Activated CD4-positive, alpha-beta T cell treated with anti-CD3 and anti-CD28 coated beads, Interleukin-2, Interleukin-4, amounts not matched to agents 100 ng/mL and 50 ng/mL, durations not matched to agents 16 hours and 8 hours (primary cell): ENCODE measurements at regions not wholly inside any gene's neighbourhood (a gene's known extent, or its start where the extent isn't known, plus 50 kb on each side); places are given as distances from the start of the nearest gene placed in this dataset.

Experiments used
- DNase-seq: peaks from one replicate; pipeline ENCODE4 v3.0.0-alpha.2; 2020; ENCODE audit warnings: low spot score

- DNase-seq, result no peak
Observed at GRCh38 chr4:60799214-60799613, 400.9 kb upstream of the ADGRL3 start.

- no peak for DNase-seq
Observed at GRCh38 chr4:60800701-60801100, 399.4 kb upstream of the ADGRL3 start.

- DNase-seq, result peak; percentile 4
Observed at GRCh38 chr4:60805500-60806313, 394.4 kb upstream of the ADGRL3 start.

DNA sequence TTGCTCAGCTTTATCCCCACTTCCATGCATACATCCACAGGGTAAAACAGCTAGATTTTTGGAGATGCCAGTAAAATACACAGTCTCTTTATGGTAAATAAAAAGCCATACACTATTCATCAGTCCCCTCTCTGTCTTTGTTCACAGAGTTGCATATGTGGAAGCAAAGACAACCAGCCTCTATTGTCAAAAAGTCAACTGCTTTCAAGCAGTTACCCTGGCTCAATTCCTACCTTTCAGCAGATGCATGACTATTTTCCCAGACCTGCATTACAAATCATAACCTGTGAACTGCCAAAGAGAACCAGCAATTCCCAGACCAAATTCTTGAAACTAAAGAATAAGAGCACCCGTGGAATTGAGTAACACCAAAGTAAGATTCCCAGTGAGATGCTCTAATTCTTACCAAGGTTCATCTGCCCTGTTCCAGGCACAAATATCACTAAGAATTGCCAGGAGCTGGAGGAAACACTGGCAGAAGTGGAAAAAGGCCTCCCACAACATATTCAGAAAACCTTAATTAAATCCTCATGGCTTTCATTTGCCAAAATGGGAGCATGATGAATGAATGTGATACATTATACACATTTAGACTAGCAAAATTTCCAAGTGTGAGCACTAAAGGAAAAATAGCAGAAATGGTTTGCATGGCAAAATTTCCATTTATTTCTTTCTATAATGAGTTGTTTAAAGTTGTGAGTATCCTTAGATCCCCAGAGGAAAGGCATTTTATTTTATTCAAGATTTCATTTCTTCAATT lies 391.2 kb upstream of the ADGRL3 start:
- DNase-seq, result no peak

GRCh38 chr4:60809486-60809800 lies 390.7 kb upstream of the ADGRL3 start:
- no peak for DNase-seq

- DNase-seq, result no peak
Observed at GRCh38 chr4:60812811-60813210, 387.3 kb upstream of the ADGRL3 start.

GRCh38 chr4:60814549-60814948 lies 385.6 kb upstream of the ADGRL3 start:
- no peak for DNase-seq

GRCh38 chr4:60817609-60818008 lies 382.5 kb upstream of the ADGRL3 start:
- no peak for DNase-seq

GRCh38 chr4:60822986-60823385 lies 377.1 kb upstream of the ADGRL3 start:
- DNase-seq, result no peak

GRCh38 chr4:60840020-60840419 lies 360.1 kb upstream of the ADGRL3 start:
- DNase-seq, result no peak

- DNase-seq, result no peak
Observed at GRCh38 chr4:60846678-60847077, 353.4 kb upstream of the ADGRL3 start.

- no peak for DNase-seq
Observed at GRCh38 chr4:60847614-60848013, 352.5 kb upstream of the ADGRL3 start.

GRCh38 chr4:60857130-60857753 lies 342.9 kb upstream of the ADGRL3 start:
- no peak for DNase-seq

DNA sequence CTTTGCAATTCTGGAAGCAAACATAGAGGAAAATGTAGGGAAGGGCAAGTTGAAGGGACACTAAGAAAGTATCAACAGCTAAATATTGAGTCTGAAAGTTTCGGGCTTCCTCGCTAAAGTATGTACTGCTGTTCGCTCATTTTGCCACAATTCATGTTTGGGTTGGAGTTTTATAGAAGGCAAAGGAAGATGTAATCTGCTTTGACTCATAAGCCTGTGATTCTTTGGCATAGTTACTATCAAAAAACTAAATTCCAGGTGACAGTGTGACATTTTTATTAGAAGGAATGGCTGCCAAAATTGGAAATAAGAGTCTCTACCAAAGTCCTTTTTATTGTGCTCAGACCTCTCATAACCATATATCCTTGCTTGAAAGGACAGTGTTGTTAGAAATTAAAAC lies 336.7 kb upstream of the ADGRL3 start:
- DNase-seq, result no peak

DNA sequence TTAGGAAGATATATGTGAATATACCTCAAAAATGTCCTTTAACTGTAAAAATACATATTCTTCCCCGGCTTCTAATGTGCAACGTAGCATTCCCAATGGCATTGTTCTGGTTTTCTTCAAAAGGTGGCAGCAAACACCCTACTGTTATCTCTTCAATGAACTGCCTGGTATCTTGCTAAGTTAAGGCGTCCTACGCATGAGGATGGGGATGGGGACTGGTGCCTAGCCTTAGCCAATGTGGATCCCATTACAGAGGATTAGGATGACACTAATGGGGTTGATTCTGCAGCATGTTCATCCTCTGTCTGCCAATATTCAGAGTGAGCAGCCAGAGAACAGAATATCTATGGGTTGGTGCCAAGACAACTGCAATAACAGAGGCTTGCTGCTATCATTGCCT lies 334.9 kb upstream of the ADGRL3 start:
- no peak for DNase-seq

DNA sequence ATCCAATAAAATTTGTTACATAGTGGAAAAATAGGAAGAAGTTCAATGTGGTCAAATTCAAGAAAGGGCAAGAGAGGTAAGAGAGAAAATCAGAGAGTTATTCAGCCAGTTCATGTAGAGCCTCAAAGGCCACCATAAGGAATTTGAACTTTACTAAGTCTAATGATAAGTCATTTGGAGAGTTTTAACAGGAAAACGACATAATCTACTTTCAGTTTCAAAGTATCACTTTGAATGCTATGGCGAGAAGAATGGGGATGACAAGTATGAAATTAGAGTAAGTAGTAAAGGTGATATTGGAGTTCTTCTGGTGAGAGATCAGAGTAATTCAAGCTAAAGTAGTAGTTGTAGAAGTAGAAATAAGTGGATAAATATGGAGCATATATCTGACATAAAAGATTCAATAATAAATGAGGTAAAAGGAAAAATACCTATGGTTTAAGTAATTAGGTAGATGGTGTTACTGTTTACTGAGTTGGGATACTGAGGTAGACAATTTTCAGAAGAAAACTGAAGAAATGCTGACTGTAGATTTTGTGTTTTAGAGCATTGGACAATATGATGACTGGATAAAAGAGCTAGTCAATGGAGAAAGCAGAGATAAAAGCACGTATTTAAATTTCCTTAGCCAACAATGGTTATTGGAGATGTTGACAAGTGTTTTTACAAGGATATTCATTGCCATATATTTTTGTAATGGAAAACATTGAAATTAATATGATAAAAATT lies 331.7 kb upstream of the ADGRL3 start:
- no peak for DNase-seq

DNA sequence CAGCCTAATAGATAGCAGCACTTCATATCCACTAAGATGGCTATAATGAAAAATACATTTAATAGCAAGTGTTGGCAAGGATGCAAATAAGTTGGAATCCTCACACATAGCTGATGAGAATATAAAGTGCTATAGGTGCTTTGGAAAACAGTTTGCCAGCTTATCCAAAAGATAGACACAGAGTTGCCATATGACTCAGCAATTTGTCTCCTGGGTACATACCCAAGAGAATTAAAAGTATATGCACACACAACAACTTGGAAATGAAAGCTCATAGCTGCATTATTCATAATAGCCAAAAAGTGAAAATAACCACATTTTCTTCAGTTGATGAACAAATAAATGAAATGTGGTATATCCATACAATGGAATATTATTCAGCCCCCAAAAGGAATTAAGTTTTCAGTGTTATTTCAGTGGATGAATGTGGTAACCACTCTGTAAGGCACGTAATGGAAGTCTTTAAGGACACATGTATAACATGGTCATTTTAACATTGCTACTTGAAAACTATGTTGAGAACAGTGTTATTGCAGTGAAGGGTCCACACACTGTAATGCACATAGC lies 320.9 kb upstream of the ADGRL3 start:
- DNase-seq, result no peak

- DNase-seq, result no peak
Observed at GRCh38 chr4:60884587-60884986, 315.5 kb upstream of the ADGRL3 start.

- DNase-seq, result no peak
Observed at GRCh38 chr4:60885011-60885410, 315.1 kb upstream of the ADGRL3 start.

- no peak for DNase-seq
Observed at GRCh38 chr4:60890743-60891142, 309.4 kb upstream of the ADGRL3 start.

- no peak for DNase-seq
Observed at GRCh38 chr4:60891947-60892346, 308.2 kb upstream of the ADGRL3 start.

GRCh38 chr4:60897415-60897814 lies 302.7 kb upstream of the ADGRL3 start:
- no peak for DNase-seq
